GM21447 (cell line): ENCODE measurements at regions not wholly inside any gene's neighbourhood (a gene's known extent, or its start where the extent isn't known, plus 50 kb on each side); places are given as distances from the start of the nearest gene placed in this dataset.
"Not testable (repeated sequence)": the region's sequence is repeated elsewhere in the genome, so short reads cannot be mapped to it uniquely, and the experiment has no call there.

Source experiments
- ATAC-seq: cut with Tn5 transposase; IDR thresholded peaks from one replicate; pipeline ENCODE4 v1.9.1; 2021; ENCODE audit not compliant: unreplicated experiment

GRCh38 chr18:14342170-14342569 is 201.2 kb downstream of the POTEC start:
- not testable (repeated sequence) for ATAC-seq

- not testable (repeated sequence) for ATAC-seq
Observed at GRCh38 chr18:14336017-14336416, 203.8 kb upstream of the ZNF519 start.

GRCh38 chr18:14321217-14321616 is 189.0 kb upstream of the ZNF519 start:
- not testable (repeated sequence) for ATAC-seq

- ATAC-seq, result not testable (repeated sequence)
Observed at GRCh38 chr18:14301255-14301654, 169.0 kb upstream of the ZNF519 start.

- ATAC-seq, result not testable (repeated sequence)
Observed at GRCh38 chr18:14295081-14295480, 162.8 kb upstream of the ZNF519 start.

- no peak for ATAC-seq
Observed at GRCh38 chr18:14285053-14285452, 152.8 kb upstream of the ZNF519 start.

- not testable (repeated sequence) for ATAC-seq
Observed at GRCh38 chr18:14275391-14275790, 143.2 kb upstream of the ZNF519 start.

- not testable (repeated sequence) for ATAC-seq
Observed at GRCh38 chr18:14265637-14266410, 133.6 kb upstream of the ZNF519 start.

- ATAC-seq, result not testable (repeated sequence)
Observed at GRCh38 chr18:14262786-14263185, 130.6 kb upstream of the ZNF519 start.

- ATAC-seq, result not testable (repeated sequence)
Observed at GRCh38 chr18:14250084-14250677, 117.9 kb upstream of the ZNF519 start.

GRCh38 chr18:14239224-14239623 is 107.0 kb upstream of the ZNF519 start:
- ATAC-seq, result not testable (repeated sequence)

- not testable (repeated sequence) for ATAC-seq
Observed at GRCh38 chr18:14236356-14237048, 104.3 kb upstream of the ZNF519 start.

GRCh38 chr18:14225286-14225679 is 93.0 kb upstream of the ZNF519 start:
- ATAC-seq, result not testable (repeated sequence)

GRCh38 chr18:14224551-14225285 is 92.5 kb upstream of the ZNF519 start:
- ATAC-seq, result not testable (repeated sequence)

GRCh38 chr18:14223919-14224318 is 91.7 kb upstream of the ZNF519 start:
- not testable (repeated sequence) for ATAC-seq

GRCh38 chr18:14223231-14223822 is 91.1 kb upstream of the ZNF519 start:
- not testable (repeated sequence) for ATAC-seq

GRCh38 chr18:14222354-14223221 is 90.4 kb upstream of the ZNF519 start:
- ATAC-seq, result not testable (repeated sequence)

GRCh38 chr18:14221689-14222088 is 89.5 kb upstream of the ZNF519 start:
- ATAC-seq, result no peak

- ATAC-seq, result not testable (repeated sequence)
Observed at GRCh38 chr18:14215952-14216351, 83.7 kb upstream of the ZNF519 start.

GRCh38 chr18:14203424-14203823 is 71.2 kb upstream of the ZNF519 start:
- not testable (repeated sequence) for ATAC-seq
